ENCODE measurements at regions not wholly inside any gene's neighbourhood (a gene's known extent, or its start where the extent isn't known, plus 50 kb on each side); places are given as distances from the start of the nearest gene placed in this dataset.

- no peak overlapping the region for H3K9ac ChIP-seq
- no peak overlapping the region for H3K4me2 ChIP-seq
- H3K4me3 ChIP-seq (ENCODE audit: low read depth in 2 of 2, low read length in 1 of 2): no peak overlapping the region
- DNase-seq: no peak
- TF ChIP-seq RFX5 (IDR thresholded peaks at IDR 0.05; ENCODE audit: low read length): no peak
- TF ChIP-seq NRF1 (IDR thresholded peaks at IDR 0.05; ENCODE audit: low read depth, low read length): no peak
- TF ChIP-seq EZH2phosphoT487 (IDR thresholded peaks at IDR 0.05; ENCODE audit: borderline replicate concordance, low read depth): no peak
- TF ChIP-seq RAD21 (IDR thresholded peaks at IDR 0.05; ENCODE audit: low read length): no peak
- TF ChIP-seq, protein P1, sequence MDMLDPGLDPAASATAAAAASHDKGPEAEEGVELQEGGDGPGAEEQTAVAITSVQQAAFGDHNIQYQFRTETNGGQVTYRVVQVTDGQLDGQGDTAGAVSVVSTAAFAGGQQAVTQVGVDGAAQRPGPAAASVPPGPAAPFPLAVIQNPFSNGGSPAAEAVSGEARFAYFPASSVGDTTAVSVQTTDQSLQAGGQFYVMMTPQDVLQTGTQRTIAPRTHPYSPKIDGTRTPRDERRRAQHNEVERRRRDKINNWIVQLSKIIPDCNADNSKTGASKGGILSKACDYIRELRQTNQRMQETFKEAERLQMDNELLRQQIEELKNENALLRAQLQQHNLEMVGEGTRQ (IDR thresholded peaks at IDR 0.05; ENCODE audit: borderline replicate concordance, low read depth, low read length): no peak
- no peak for TF ChIP-seq MEF2A (IDR thresholded peaks at IDR 0.05; ENCODE audit: borderline replicate concordance, low read depth)
- TF ChIP-seq, protein P2, sequence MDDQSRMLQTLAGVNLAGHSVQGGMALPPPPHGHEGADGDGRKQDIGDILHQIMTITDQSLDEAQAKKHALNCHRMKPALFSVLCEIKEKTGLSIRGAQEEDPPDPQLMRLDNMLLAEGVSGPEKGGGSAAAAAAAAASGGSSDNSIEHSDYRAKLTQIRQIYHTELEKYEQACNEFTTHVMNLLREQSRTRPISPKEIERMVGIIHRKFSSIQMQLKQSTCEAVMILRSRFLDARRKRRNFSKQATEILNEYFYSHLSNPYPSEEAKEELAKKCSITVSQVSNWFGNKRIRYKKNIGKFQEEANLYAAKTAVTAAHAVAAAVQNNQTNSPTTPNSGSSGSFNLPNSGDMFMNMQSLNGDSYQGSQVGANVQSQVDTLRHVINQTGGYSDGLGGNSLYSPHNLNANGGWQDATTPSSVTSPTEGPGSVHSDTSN (IDR thresholded peaks at IDR 0.05): no peak
- TF ChIP-seq TAF1 (IDR thresholded peaks at IDR 0.05; ENCODE audit: borderline replicate concordance, low read depth, low read length): no peak
- no peak for TF ChIP-seq SIN3A (IDR thresholded peaks at IDR 0.05; ENCODE audit: borderline replicate concordance, low read depth, low read length)
- no peak for TF ChIP-seq TEAD4 (IDR thresholded peaks at IDR 0.05; ENCODE audit: borderline replicate concordance, insufficient read depth)
- TF ChIP-seq ZBTB33 (IDR thresholded peaks at IDR 0.05; ENCODE audit: borderline replicate concordance, low read depth): no peak
- TF ChIP-seq, protein P3, sequence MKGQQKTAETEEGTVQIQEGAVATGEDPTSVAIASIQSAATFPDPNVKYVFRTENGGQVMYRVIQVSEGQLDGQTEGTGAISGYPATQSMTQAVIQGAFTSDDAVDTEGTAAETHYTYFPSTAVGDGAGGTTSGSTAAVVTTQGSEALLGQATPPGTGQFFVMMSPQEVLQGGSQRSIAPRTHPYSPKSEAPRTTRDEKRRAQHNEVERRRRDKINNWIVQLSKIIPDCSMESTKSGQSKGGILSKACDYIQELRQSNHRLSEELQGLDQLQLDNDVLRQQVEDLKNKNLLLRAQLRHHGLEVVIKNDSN (IDR thresholded peaks at IDR 0.05; ENCODE audit: borderline replicate concordance, low read depth): no peak
- TF ChIP-seq FOXM1 (IDR thresholded peaks at IDR 0.05; ENCODE audit: low read depth): no peak
- TF ChIP-seq IRF3 (IDR thresholded peaks at IDR 0.05; ENCODE audit: low read depth, low read length): no peak
- H2AFZ ChIP-seq (ENCODE audit: low read depth): no peak overlapping the region
- H3K79me2 ChIP-seq (ENCODE audit: insufficient read depth): peaks cover 62% of the 10 kb centered on the region
- H3K27ac ChIP-seq (ENCODE audit: low read depth in 2 of 2, low read length in 1 of 2): no peak overlapping the region
- peaks cover 19 to 21% of the 10 kb centered on the region in 2 experiments for H3K4me1 ChIP-seq (ENCODE audit: control insufficient read depth in 1 of 2, insufficient read depth in 2 of 2, low read depth in 1 of 2, low read length in 1 of 2)
- CTCF ChIA-PET: interaction anchor here (2.0 kb wide), 1 partner anchor 9 kb away, joined by 7 read pairs; no protein-coding TSS in a partner anchor
- POLR2A ChIA-PET: no interaction called here
- 96% methylated on average over 6 of the region's 6 CpGs for WGBS (ENCODE audit: low lambda C conversion rate)
- peaks cover 3% of the 10 kb centered on the region for H3F3A ChIP-seq (replicated peaks; ENCODE audit: insufficient read depth)
- no peaks in the 10 kb centered on the region for H3K9me3 ChIP-seq
- no peaks in the 10 kb centered on the region for H3K27me3 ChIP-seq (ENCODE audit: insufficient read depth)
- H3K9me2 ChIP-seq: no peaks in the 10 kb centered on the region
- 0 out of 2 replicates have a peak, but pooled peaks cover 5% of the 10 kb centered on the region for H4K20me1 ChIP-seq (ENCODE audit: insufficient read depth)
- peaks cover 5 to 12% of the 10 kb centered on the region in 2 experiments for H3K36me3 ChIP-seq (replicated peaks in 1 of 2; ENCODE audit: control insufficient read depth in 1 of 2, insufficient read depth in 2 of 2, low read length in 1 of 2)
These were observed 107.0 kb upstream of the AKIP1 start for GRCh38 chr11:8803973-8804372.
